Rectal smooth muscle tissue (tissue), 1 donor: ENCODE measurements at regions not wholly inside any gene's neighbourhood (a gene's known extent, or its start where the extent isn't known, plus 50 kb on each side); places are given as distances from the start of the nearest gene placed in this dataset.
"Not testable (repeated sequence)": the region's sequence is repeated elsewhere in the genome, so short reads cannot be mapped to it uniquely, and the experiment has no call there.

Experiments
- H3K27ac ChIP-seq: one replicate; pipeline ENCODE4 v1.7.0; 2013; ENCODE audit warnings: low read depth, low read length, inconsistent platforms
- H3K27me3 ChIP-seq: one replicate; pipeline ENCODE4 v1.7.0; 2013; ENCODE audit warnings: low read length; ENCODE audit not compliant: control insufficient read depth, insufficient read depth
- H3K36me3 ChIP-seq: one replicate; pipeline ENCODE4 v1.7.0; 2013; ENCODE audit warnings: low read length; ENCODE audit not compliant: control insufficient read depth, insufficient read depth
- H3K4me1 ChIP-seq: one replicate; pipeline ENCODE4 v1.7.0; 2013; ENCODE audit warnings: low read length; ENCODE audit not compliant: control insufficient read depth, insufficient read depth
- H3K4me3 ChIP-seq: one replicate; pipeline ENCODE4 v1.7.0; 2013; ENCODE audit warnings: low read length
- H3K9ac ChIP-seq: one replicate; pipeline ENCODE4 v1.7.0; 2013; ENCODE audit warnings: low read length

GRCh38 chr13:48879432-48879831 lies 96.3 kb upstream of the FNDC3A start:
- Histone ChIP-seq H3K4me1 (no peaks in the 10 kb centered on the region), H3K4me3 (no peak overlapping the region), H3K27me3 (no peaks in the 10 kb centered on the region), H3K36me3 (no peaks in the 10 kb centered on the region), H3K27ac (no peak overlapping the region), H3K9ac (no peak overlapping the region)

- Histone ChIP-seq H3K4me3 (no peak overlapping the region), H3K27ac (no peak overlapping the region), H3K4me1 (no peaks in the 10 kb centered on the region), H3K27me3 (no peaks in the 10 kb centered on the region), H3K36me3 (no peaks in the 10 kb centered on the region), H3K9ac (no peak overlapping the region)
These were observed 95.9 kb upstream of the FNDC3A start for GRCh38 chr13:48879854-48880253.

GRCh38 chr13:48883786-48884185 lies 91.9 kb upstream of the FNDC3A start:
- H3K27me3 ChIP-seq, H3K4me1 ChIP-seq, H3K27ac ChIP-seq, H3K9ac ChIP-seq, H3K36me3 ChIP-seq, H3K4me3 ChIP-seq: not testable (repeated sequence)

- H3K36me3 ChIP-seq = no peaks in the 10 kb centered on the region
- no peak overlapping the region for H3K27ac ChIP-seq
- H3K9ac ChIP-seq = no peak overlapping the region
- no peaks in the 10 kb centered on the region for H3K27me3 ChIP-seq
- no peaks in the 10 kb centered on the region for H3K4me1 ChIP-seq
- H3K4me3 ChIP-seq = no peak overlapping the region
These were observed 90.7 kb upstream of the FNDC3A start for GRCh38 chr13:48885027-48885395.

GRCh38 chr13:48888613-48889012 lies 87.1 kb upstream of the FNDC3A start:
- H3K4me3 ChIP-seq = no peak overlapping the region
- no peaks in the 10 kb centered on the region for H3K36me3 ChIP-seq
- no peak overlapping the region for H3K9ac ChIP-seq
- H3K27me3 ChIP-seq = no peaks in the 10 kb centered on the region
- no peak overlapping the region for H3K27ac ChIP-seq
- no peaks in the 10 kb centered on the region for H3K4me1 ChIP-seq

- H3K27me3 ChIP-seq = no peaks in the 10 kb centered on the region
- no peaks in the 10 kb centered on the region for H3K36me3 ChIP-seq
- no peaks in the 10 kb centered on the region for H3K4me1 ChIP-seq
- no peak overlapping the region for H3K27ac ChIP-seq
- H3K4me3 ChIP-seq = no peak overlapping the region
- no peak overlapping the region for H3K9ac ChIP-seq
These were observed 85.3 kb upstream of the FNDC3A start for GRCh38 chr13:48890391-48890790.

- H3K36me3 ChIP-seq = no peaks in the 10 kb centered on the region
- no peak overlapping the region for H3K27ac ChIP-seq
- H3K4me3 ChIP-seq = no peak overlapping the region
- H3K9ac ChIP-seq = no peak overlapping the region
- no peaks in the 10 kb centered on the region for H3K27me3 ChIP-seq
- no peaks in the 10 kb centered on the region for H3K4me1 ChIP-seq
These were observed 84.1 kb upstream of the FNDC3A start for GRCh38 chr13:48891586-48891985.

GRCh38 chr13:48892053-48892687 lies 83.5 kb upstream of the FNDC3A start:
- H3K27me3 ChIP-seq = no peaks in the 10 kb centered on the region
- H3K4me3 ChIP-seq = no peak overlapping the region
- no peak overlapping the region for H3K27ac ChIP-seq
- H3K9ac ChIP-seq = no peak overlapping the region
- no peaks in the 10 kb centered on the region for H3K36me3 ChIP-seq
- no peaks in the 10 kb centered on the region for H3K4me1 ChIP-seq

GRCh38 chr13:48892688-48893075 lies 83.0 kb upstream of the FNDC3A start:
- no peak overlapping the region for H3K4me3 ChIP-seq
- no peaks in the 10 kb centered on the region for H3K36me3 ChIP-seq
- H3K4me1 ChIP-seq = no peaks in the 10 kb centered on the region
- H3K9ac ChIP-seq = no peak overlapping the region
- H3K27ac ChIP-seq = no peak overlapping the region
- no peaks in the 10 kb centered on the region for H3K27me3 ChIP-seq

- Histone ChIP-seq H3K27me3 (no peaks in the 10 kb centered on the region), H3K36me3 (no peaks in the 10 kb centered on the region), H3K4me3 (no peak overlapping the region), H3K4me1 (no peaks in the 10 kb centered on the region), H3K27ac (no peak overlapping the region), H3K9ac (no peak overlapping the region)
These were observed 79.4 kb upstream of the FNDC3A start for GRCh38 chr13:48896312-48896711.

GRCh38 chr13:48901781-48902180 lies 73.9 kb upstream of the FNDC3A start:
- Histone ChIP-seq H3K36me3 (no peaks in the 10 kb centered on the region), H3K4me3 (no peak overlapping the region), H3K27ac (no peak overlapping the region), H3K4me1 (no peaks in the 10 kb centered on the region), H3K27me3 (no peaks in the 10 kb centered on the region), H3K9ac (no peak overlapping the region)

- Histone ChIP-seq H3K27ac (no peak overlapping the region), H3K4me1 (no peaks in the 10 kb centered on the region), H3K27me3 (no peaks in the 10 kb centered on the region), H3K36me3 (no peaks in the 10 kb centered on the region), H3K4me3 (no peak overlapping the region), H3K9ac (no peak overlapping the region)
These were observed 73.3 kb upstream of the FNDC3A start for GRCh38 chr13:48902368-48902767.

GRCh38 chr13:48904668-48905290 lies 70.9 kb upstream of the FNDC3A start:
- Histone ChIP-seq H3K27ac (no peak overlapping the region), H3K4me1 (peaks cover 4% of the 10 kb centered on the region), H3K36me3 (no peaks in the 10 kb centered on the region), H3K9ac (no peak overlapping the region), H3K27me3 (no peaks in the 10 kb centered on the region), H3K4me3 (no peak overlapping the region)
